Ovary (tissue), 7 donors: ENCODE measurements at regions not wholly inside any gene's neighbourhood (a gene's known extent, or its start where the extent isn't known, plus 50 kb on each side); places are given as distances from the start of the nearest gene placed in this dataset.
A peak's percentile ranks its signal among the peaks of the same experiment; 100 is the strongest.

Experiments
- DNase-seq, 5 donors: peaks; one replicate each; pipeline ENCODE4 v3.0.0-alpha.2; 2019 to 2020
- H3K27ac ChIP-seq, 2 donors: fragments of 200-600 bp; one replicate each; pipeline versions ENCODE4 v1.5.1 to v1.8.0; 2019 to 2022
- H3K27me3 ChIP-seq: fragments of 200-600 bp; one replicate; pipeline ENCODE4 v1.8.0; 2022
- H3K36me3 ChIP-seq: fragments of 200-600 bp; sonication (generic); one replicate; pipeline ENCODE4 v1.5.1; 2019
- H3K4me1 ChIP-seq: one replicate; pipeline ENCODE4 v1.8.1; 2013; ENCODE audit warnings: mild to moderate bottlenecking, moderate library complexity; ENCODE audit not compliant: insufficient read depth
- H3K4me3 ChIP-seq: fragments of 200-600 bp; sonication (generic); one replicate; pipeline ENCODE4 v1.5.1; 2017
- H3K9me3 ChIP-seq, 2 donors: fragments of 200-600 bp in 1 of 2; sonication (generic) in 1 of 2; one replicate each; pipeline versions ENCODE4 v1.5.1 to v1.8.1; 2013 to 2019; ENCODE audit warnings: mild to moderate bottlenecking in 1 of 2, moderate library complexity in 1 of 2
- EP300 ChIP-seq: sonication (generic); formaldehyde crosslinking; IDR thresholded peaks from one replicate; pipeline ENCODE4 v1.6.1; 2017; ENCODE audit warnings: antibody characterized with exemption
- POLR2A ChIP-seq: fragments of 450-650 bp; IDR thresholded peaks from one replicate; pipeline ENCODE4 v1.6.1; 2017; ENCODE audit warnings: antibody characterized with exemption, mild to moderate bottlenecking, moderate library complexity
- WGBS, 3 donors: extraction: QIAGEN DNeasy Blood & Tissue Kit in 1 of 3; methylation state at CpG; one replicate each; pipeline versions ENCODE4 v1.1.5 to v1.1.7; 2013 to 2017; 5-methylcytosine and 5-hydroxymethylcytosine counted together
- intact Hi-C, 4 donors: fragments of 100-400 bp; cut with DNase I; formaldehyde crosslinking; loops; one replicate each; pipeline versions ENCODE4 v1.11.0 to v1.15.1; 2022 to 2023
- TF ChIP-seq, protein P1 (sequence below), 3 donors: fragments of 450-650 bp in 2 of 3; fragments of 200-600 bp in 1 of 3; IDR thresholded peaks; one replicate each; pipeline versions ENCODE4 v1.5.1 to v1.8.0; 2016 to 2022; ENCODE audit warnings: antibody characterized with exemption in 3 of 3, mild to moderate bottlenecking in 1 of 3
- donor health status: DM: no; HTN: no; CAD: no; lungs with moderate emphysema.
- donor health status: DM: no; HTN: no; CAD: no.
- donor health status: Bipolar disorder and iron deficiency.
- donor health status: DM: no; HTN: no; CAD: no.
- donor health status: DM: yes; HTN: yes; CAD: no.

- Histone ChIP-seq H3K36me3 (no peaks in the 10 kb centered on the region), H3K9me3 (no peaks in the 10 kb centered on the region), H3K4me3 (no peak overlapping the region), H3K4me1 (peaks cover 4% of the 10 kb centered on the region), H3K27ac (no peak overlapping the region), H3K27me3 (no peaks in the 10 kb centered on the region)
- 13 to 22% (median 17%) methylated on average over 1 of the region's 1 CpG for WGBS, 3 donors
- TF ChIP-seq EP300 (no peak), POLR2A (no peak)
- TF ChIP-seq, protein P1, sequence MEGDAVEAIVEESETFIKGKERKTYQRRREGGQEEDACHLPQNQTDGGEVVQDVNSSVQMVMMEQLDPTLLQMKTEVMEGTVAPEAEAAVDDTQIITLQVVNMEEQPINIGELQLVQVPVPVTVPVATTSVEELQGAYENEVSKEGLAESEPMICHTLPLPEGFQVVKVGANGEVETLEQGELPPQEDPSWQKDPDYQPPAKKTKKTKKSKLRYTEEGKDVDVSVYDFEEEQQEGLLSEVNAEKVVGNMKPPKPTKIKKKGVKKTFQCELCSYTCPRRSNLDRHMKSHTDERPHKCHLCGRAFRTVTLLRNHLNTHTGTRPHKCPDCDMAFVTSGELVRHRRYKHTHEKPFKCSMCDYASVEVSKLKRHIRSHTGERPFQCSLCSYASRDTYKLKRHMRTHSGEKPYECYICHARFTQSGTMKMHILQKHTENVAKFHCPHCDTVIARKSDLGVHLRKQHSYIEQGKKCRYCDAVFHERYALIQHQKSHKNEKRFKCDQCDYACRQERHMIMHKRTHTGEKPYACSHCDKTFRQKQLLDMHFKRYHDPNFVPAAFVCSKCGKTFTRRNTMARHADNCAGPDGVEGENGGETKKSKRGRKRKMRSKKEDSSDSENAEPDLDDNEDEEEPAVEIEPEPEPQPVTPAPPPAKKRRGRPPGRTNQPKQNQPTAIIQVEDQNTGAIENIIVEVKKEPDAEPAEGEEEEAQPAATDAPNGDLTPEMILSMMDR (IDR thresholded peaks at IDR 0.05) = no peak
- intact Hi-C loops = no loop called here
- DNase-seq = no peak
Measured at GRCh38 chr17:68812876-68813584, 142.2 kb downstream of the ABCA8 start.

- WGBS, 3 donors = 37 to 46% (median 46%) methylated on average over 2 of the region's 2 CpGs
- intact Hi-C loops = no loop called here
Measured at GRCh38 chr17:68809148-68809547, 146.0 kb downstream of the ABCA8 start.

GRCh38 chr17:68807998-68808772, 147.0 kb downstream of the ABCA8 start:
- WGBS, 3 donors = 53 to 64% (median 61%) methylated on average over 2 of the region's 2 CpGs
- TF ChIP-seq, protein P1 (IDR thresholded peaks at IDR 0.05) = no peak
- no peak for TF ChIP-seq POLR2A
- no peak for TF ChIP-seq EP300
- H3K27me3 ChIP-seq = no peaks in the 10 kb centered on the region
- peak overlapping the region in 1 of 2 donors; percentile 31 for H3K27ac ChIP-seq
- peaks cover 14% of the 10 kb centered on the region for H3K4me1 ChIP-seq
- no peak overlapping the region for H3K4me3 ChIP-seq
- H3K36me3 ChIP-seq = no peaks in the 10 kb centered on the region
- DNase-seq = no peak
- no peaks in the 10 kb centered on the region for H3K9me3 ChIP-seq
- intact Hi-C loops = no loop called here

More at GRCh38 chr17:68809148-68809547, 146.0 kb downstream of the ABCA8 start:
- Histone ChIP-seq H3K9me3 (no peaks in the 10 kb centered on the region), H3K4me3 (no peak overlapping the region), H3K27ac (peak overlapping the region in 1 of 2 donors; percentile 31), H3K4me1 (peaks cover 7% of the 10 kb centered on the region), H3K36me3 (no peaks in the 10 kb centered on the region), H3K27me3 (no peaks in the 10 kb centered on the region)
- TF ChIP-seq EP300 (no peak), POLR2A (no peak)
- TF ChIP-seq, protein P1 (IDR thresholded peaks at IDR 0.05) = no peak
- no peak for DNase-seq

DNA sequence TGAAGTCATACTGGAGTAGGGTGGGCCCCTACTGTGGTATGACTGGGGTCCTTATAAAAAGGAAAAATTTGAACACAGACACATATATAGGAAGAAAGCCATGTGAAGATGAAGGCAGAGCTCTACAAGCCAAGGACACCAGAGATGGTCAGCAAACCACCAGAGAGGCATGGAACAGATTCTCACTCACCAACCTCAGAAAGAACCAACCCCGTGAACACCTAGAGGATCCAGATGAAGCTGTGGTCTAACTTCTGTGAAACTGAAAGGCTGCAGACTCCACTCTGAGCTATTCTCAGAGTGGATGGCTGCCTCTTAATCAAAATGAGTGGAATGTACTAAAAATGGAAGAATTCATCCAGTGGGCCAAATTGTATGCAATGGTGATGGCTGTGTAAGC, 149.6 kb downstream of the ABCA8 start:
- TF ChIP-seq POLR2A (no peak), EP300 (no peak)
- TF ChIP-seq, protein P1 (IDR thresholded peaks at IDR 0.05) = no peak
- no peaks in the 10 kb centered on the region for H3K9me3 ChIP-seq
- no peaks in the 10 kb centered on the region for H3K27me3 ChIP-seq
- no peak for DNase-seq
- WGBS, 3 donors = 96 to 98% (median 96%) methylated on average over 1 of the region's 1 CpG
- H3K27ac ChIP-seq = no peak overlapping the region
- intact Hi-C loops = no loop called here
- H3K4me3 ChIP-seq = no peak overlapping the region
- peaks cover 15% of the 10 kb centered on the region for H3K4me1 ChIP-seq
- no peaks in the 10 kb centered on the region for H3K36me3 ChIP-seq
